Calu3 (cell line): ENCODE measurements at regions not wholly inside any gene's neighbourhood (a gene's known extent, or its start where the extent isn't known, plus 50 kb on each side); places are given as distances from the start of the nearest gene placed in this dataset.

Experiments
- BruUV-seq: library from RNA; stranded (reverse); fragments of 400-500 nt; replicated peaks from 2 replicates; lab custom pipeline; 2021; lab: Mats Ljungman, UMichigan
- CTCF ChIA-PET: fragments of 300-600 bp; sonication (Branson Sonifier 250); formaldehyde crosslinking; loops from one replicate; lab custom pipeline; 2022; ENCODE audit warnings: antibody characterized with exemption; lab: Charles Lee
- DNase-seq: peaks from one replicate; pipeline ENCODE4 v3.0.0; 2022
- H3K27ac Mint-ChIP-seq: one replicate; pipeline ENCODE4 v1.8.0; 2022; ENCODE audit warnings: mixed read lengths; ENCODE audit not compliant: unreplicated experiment
- H3K27me3 Mint-ChIP-seq: one replicate; pipeline ENCODE4 v1.8.0; 2022; ENCODE audit warnings: mixed read lengths; ENCODE audit not compliant: unreplicated experiment
- H3K36me3 Mint-ChIP-seq: one replicate; pipeline ENCODE4 v1.8.0; 2022; ENCODE audit warnings: mild to moderate bottlenecking, moderate library complexity, mixed read lengths; ENCODE audit not compliant: insufficient read depth, unreplicated experiment
- H3K4me1 Mint-ChIP-seq: one replicate; pipeline ENCODE4 v1.8.0; 2022; ENCODE audit warnings: mild to moderate bottlenecking, low read depth, mixed read lengths; ENCODE audit not compliant: unreplicated experiment
- H3K4me3 Mint-ChIP-seq: one replicate; pipeline ENCODE4 v1.8.0; 2022; ENCODE audit warnings: mild to moderate bottlenecking, low read depth, moderate library complexity, mixed read lengths; ENCODE audit not compliant: unreplicated experiment
- H3K9me3 Mint-ChIP-seq: one replicate; pipeline ENCODE4 v1.8.0; 2022; ENCODE audit warnings: low read depth, mixed read lengths; ENCODE audit not compliant: unreplicated experiment
- intact Hi-C: fragments of 100-400 bp; cut with micrococcal nuclease; formaldehyde crosslinking; loops from one replicate; pipeline ENCODE4 v1.10.0; 2022; ENCODE audit not compliant: unreplicated experiment
- TF ChIP-seq, protein P1 (sequence below): fragments of 200-600 bp; IDR thresholded peaks from one replicate; pipeline ENCODE4 v1.8.0; 2022; ENCODE audit warnings: antibody characterized with exemption; ENCODE audit not compliant: unreplicated experiment

- no peak overlapping the region for H3K4me3 Mint-ChIP-seq
- TF ChIP-seq, protein P1, sequence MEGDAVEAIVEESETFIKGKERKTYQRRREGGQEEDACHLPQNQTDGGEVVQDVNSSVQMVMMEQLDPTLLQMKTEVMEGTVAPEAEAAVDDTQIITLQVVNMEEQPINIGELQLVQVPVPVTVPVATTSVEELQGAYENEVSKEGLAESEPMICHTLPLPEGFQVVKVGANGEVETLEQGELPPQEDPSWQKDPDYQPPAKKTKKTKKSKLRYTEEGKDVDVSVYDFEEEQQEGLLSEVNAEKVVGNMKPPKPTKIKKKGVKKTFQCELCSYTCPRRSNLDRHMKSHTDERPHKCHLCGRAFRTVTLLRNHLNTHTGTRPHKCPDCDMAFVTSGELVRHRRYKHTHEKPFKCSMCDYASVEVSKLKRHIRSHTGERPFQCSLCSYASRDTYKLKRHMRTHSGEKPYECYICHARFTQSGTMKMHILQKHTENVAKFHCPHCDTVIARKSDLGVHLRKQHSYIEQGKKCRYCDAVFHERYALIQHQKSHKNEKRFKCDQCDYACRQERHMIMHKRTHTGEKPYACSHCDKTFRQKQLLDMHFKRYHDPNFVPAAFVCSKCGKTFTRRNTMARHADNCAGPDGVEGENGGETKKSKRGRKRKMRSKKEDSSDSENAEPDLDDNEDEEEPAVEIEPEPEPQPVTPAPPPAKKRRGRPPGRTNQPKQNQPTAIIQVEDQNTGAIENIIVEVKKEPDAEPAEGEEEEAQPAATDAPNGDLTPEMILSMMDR = no peak
- no peaks in the 10 kb centered on the region for H3K27me3 Mint-ChIP-seq
- H3K9me3 Mint-ChIP-seq = peaks cover 3% of the 10 kb centered on the region
- H3K36me3 Mint-ChIP-seq = no peaks in the 10 kb centered on the region
- intact Hi-C loops = no loop called here
- no peak for DNase-seq
- BruUV-seq = no TSS peak
- H3K27ac Mint-ChIP-seq = no peak overlapping the region
- no peaks in the 10 kb centered on the region for H3K4me1 Mint-ChIP-seq
- CTCF ChIA-PET = no interaction called here
Measured at GRCh38 chrX:84611843-84612636, 109.8 kb upstream of the HDX start.

DNA sequence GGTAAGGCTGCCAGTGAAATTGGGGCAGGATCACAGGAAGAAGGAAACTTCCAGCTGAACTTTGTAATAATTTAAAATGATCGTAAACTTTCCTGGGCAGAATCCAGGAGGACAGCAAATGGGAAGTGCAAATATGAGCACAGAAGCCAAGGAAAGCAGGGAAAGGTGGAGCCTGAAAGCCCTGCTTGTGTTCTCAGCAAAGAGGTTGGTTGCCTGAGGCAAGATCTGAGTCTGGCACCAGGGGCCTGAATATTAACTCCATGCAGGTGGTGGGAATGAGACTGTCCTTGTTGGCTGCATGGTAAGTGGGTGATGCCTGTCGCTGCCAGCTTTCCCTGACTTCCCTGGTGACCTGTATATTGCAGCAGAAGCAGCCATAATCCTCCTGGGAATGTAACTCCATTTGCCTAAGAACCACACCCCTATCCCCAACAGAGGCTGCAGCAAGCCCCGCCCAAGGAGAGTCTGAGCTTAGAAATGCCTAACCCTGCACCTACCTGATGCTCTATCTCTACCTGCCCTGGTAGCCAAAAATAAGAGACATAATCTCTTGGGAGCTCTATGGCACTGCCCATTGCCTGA is 132.0 kb upstream of the HDX start:
- Mint-ChIP-seq H3K4me3 (no peak overlapping the region), H3K27ac (no peak overlapping the region), H3K9me3 (peaks cover 13% of the 10 kb centered on the region), H3K4me1 (no peaks in the 10 kb centered on the region), H3K27me3 (no peaks in the 10 kb centered on the region), H3K36me3 (peaks cover 4% of the 10 kb centered on the region)
- CTCF ChIA-PET = no interaction called here
- DNase-seq = no peak
- no TSS peak for BruUV-seq
- TF ChIP-seq, protein P1 = no peak
- intact Hi-C loops = no loop called here

- Mint-ChIP-seq H3K27me3 (no peaks in the 10 kb centered on the region), H3K4me3 (no peak overlapping the region), H3K4me1 (no peaks in the 10 kb centered on the region), H3K27ac (no peak overlapping the region), H3K9me3 (peaks cover 7% of the 10 kb centered on the region), H3K36me3 (no peaks in the 10 kb centered on the region)
- DNase-seq = no peak
- TF ChIP-seq, protein P1 = no peak
- CTCF ChIA-PET = no interaction called here
- no TSS peak for BruUV-seq
- intact Hi-C loops = no loop called here
Measured at GRCh38 chrX:84666086-84666485, 163.8 kb upstream of the HDX start.

GRCh38 chrX:84690228-84690627 is 188.0 kb upstream of the HDX start:
- no peaks in the 10 kb centered on the region for H3K36me3 Mint-ChIP-seq
- no peak for DNase-seq
- H3K9me3 Mint-ChIP-seq = peaks cover 3% of the 10 kb centered on the region
- no peak overlapping the region for H3K27ac Mint-ChIP-seq
- BruUV-seq = no TSS peak
- intact Hi-C loops = no loop called here
- CTCF ChIA-PET = no interaction called here
- TF ChIP-seq, protein P1 = no peak
- no peaks in the 10 kb centered on the region for H3K27me3 Mint-ChIP-seq
- H3K4me3 Mint-ChIP-seq = no peak overlapping the region
- no peaks in the 10 kb centered on the region for H3K4me1 Mint-ChIP-seq
